ENCODE measurements at regions not wholly inside any gene's neighbourhood (a gene's known extent, or its start where the extent isn't known, plus 50 kb on each side); places are given as distances from the start of the nearest gene placed in this dataset.

- no peak for TF ChIP-seq CTCF (conservative IDR thresholded peaks at IDR 0.05 in 1 of 2, IDR thresholded peaks at IDR 0.05 in 1 of 2; ENCODE audit: extremely low read depth in 1 of 2, insufficient read depth in 1 of 2, low read depth in 1 of 2, low read length in 2 of 2)
- no peak for TF ChIP-seq EZH2 (IDR thresholded peaks at IDR 0.05; ENCODE audit: borderline replicate concordance, low read length)
These were observed 287.5 kb upstream of the KLF14 start for GRCh38 chr7:131021460-131021859.

Data from mammary epithelial cell (primary cell).